HG03103 (cell line): ENCODE measurements at regions not wholly inside any gene's neighbourhood (a gene's known extent, or its start where the extent isn't known, plus 50 kb on each side); places are given as distances from the start of the nearest gene placed in this dataset.
A peak's percentile ranks its signal among the peaks of the same experiment; 100 is the strongest.

Experiments
- ATAC-seq: cut with Tn5 transposase; IDR thresholded peaks from one replicate; pipeline ENCODE4 v1.9.1; 2021; ENCODE audit warnings: low read depth; ENCODE audit not compliant: unreplicated experiment

DNA sequence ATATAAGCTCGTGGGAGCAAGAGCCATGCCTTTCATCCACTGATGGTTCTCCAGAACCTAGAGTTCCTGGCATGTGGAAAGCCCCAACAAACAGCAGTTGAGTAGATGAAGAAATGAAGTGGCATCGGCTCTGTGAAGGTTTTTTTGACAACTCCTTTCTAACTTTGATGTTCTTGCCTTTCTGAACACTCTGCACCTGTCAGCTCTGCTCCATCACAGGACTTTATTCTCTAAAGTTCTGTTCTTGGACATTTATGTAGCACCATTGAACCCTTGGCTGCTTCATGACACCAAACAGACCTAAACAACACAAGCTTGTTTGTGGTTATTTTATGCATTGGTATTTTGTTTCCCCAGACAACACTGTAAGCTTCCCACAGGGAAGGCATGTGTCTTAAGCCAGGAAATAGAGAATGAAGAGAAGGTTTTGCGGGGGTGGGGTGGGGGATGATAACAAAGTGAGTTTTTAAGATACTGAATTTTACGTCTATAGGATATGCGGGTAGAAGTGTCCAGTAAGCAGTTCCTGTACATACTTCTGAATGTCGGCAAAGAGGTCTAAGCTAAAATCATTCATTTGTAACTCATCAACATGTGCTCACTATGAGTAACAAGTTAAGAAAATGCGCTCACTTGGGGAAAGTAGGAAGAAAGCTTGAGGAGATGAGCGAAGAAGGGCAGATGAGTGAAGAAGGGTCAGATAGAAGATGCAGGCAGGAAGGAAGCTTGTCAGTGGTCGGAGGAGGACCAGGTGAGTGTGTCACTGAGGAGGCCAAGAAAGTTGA lies 146.0 kb upstream of the PLEKHG7 start:
- ATAC-seq = no peak

- no peak for ATAC-seq
Measured at GRCh38 chr12:92556141-92556540, 146.6 kb upstream of the PLEKHG7 start.

DNA sequence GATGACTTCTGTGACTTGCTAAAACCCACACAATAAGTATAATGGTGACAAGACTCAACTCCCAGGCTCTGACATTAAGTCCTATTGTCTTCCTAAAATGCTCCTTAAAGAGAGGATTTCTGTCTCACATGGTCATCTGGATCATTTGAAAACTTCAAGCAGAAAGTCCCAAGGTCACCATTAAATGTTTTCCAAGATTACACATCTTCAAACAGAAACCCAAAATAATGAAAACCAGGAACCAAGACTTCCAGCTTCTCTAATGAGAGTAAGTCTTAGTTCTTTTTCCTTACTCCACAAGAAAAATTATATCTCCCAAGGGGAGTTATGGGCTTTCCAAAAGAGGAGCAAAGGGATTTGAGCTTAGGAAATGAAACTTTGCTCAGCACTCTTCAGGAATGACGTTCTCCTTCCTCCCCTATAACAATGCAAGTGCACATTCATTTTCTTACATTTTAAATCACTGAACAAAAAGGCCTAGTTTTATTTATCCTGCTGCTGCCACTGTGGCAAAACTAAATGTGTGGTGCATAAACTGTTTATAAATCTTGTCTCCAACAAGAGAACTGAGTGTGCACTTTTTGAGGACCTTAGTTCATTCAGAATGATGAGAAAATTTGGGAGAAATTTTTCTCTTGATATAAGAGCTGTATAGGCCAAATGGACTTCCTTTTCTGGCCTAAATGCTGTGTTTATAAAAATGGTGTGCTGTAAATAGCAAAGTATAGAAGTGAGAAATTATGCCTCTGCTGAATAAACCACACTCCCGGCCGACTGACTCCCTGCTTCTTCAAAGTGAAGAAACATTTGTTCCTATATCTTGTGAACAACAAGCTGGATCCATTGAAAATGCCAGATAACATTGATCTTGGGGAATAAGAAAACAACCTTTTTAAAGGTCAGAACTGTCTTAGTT lies 148.4 kb upstream of the PLEKHG7 start:
- ATAC-seq = no peak

GRCh38 chr12:92553389-92553788 lies 149.4 kb upstream of the PLEKHG7 start:
- ATAC-seq = no peak

GRCh38 chr12:92552412-92553108 lies 150.2 kb upstream of the PLEKHG7 start:
- ATAC-seq = no peak

- peak; percentile 59 for ATAC-seq
Measured at GRCh38 chr12:92551853-92552397, 150.9 kb upstream of the PLEKHG7 start.

DNA sequence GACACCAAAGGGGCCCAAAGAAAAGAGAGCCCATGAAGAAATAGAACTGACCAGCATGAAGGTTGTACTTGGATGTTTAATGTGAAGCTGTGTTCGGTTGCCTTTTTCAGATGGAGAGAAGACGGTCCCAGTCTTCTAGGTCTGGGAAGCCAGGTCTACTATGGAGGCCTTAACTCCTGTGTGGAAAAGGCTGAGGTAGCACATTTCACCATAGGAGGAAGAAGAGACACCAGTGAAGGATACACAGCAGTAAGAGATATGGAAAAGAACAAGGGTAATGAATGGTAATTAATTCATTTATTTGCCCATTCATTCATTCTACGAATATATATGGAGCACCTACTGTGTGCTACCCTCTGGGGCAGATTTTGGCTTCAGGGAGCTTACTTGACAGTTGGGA lies 151.6 kb upstream of the PLEKHG7 start:
- no peak for ATAC-seq

- ATAC-seq = no peak
Measured at GRCh38 chr12:92550661-92551060, 152.1 kb upstream of the PLEKHG7 start.

GRCh38 chr12:92550254-92550653 lies 152.5 kb upstream of the PLEKHG7 start:
- ATAC-seq = no peak

- ATAC-seq = no peak
Measured at GRCh38 chr12:92549516-92549915, 153.3 kb upstream of the PLEKHG7 start.

DNA sequence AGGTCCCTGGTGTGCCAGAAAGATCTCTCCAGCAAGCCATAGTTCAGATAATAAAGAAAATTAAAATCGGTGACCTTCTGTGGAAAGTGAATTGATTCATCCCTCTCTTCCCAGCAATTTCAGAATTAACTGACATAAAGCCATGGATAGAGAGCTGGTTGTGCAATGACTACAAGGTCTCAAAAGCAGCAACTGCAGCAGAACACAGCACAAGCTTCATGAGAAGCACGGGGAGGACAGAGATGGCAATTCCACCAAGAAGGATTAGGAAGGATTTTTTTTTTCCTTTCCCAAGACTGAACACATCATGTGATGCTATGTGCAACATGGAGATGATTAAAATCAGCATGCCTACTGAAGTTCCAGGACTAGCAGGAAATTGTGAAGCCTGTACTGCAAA lies 154.9 kb upstream of the PLEKHG7 start:
- ATAC-seq = no peak

GRCh38 chr12:92547420-92547819 lies 155.4 kb upstream of the PLEKHG7 start:
- no peak for ATAC-seq

DNA sequence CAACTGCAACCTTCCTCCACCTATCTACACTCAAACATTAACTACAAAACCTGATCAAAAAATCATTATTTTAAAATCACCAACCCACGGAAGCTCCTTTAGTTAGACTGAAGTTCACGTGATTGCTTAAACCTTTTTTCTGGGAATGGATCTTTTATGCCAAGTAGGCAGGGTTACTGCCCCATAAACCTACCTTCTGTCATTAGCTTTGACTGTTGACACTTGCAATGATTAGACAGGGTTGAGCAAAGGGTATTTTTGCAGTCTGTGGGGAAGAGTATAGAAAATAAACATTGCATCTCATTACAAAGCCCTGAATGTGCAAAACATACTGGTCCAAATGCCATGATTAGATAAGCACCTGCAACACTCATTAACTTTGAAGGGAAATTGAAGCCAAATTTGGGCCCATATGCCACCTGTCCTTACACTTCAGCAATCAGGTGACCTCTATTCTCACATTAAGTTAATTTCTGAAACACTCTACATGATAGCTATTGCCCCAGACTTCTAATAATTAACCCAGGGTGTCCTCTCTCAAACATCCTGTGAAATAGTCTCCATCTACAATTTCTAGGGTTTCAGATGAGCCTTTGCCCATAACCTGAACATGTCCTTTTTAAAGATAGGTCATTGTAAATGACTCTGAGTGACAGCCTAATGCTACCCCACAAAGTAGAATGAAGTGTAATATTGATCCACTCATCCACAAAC lies 156.0 kb upstream of the PLEKHG7 start:
- ATAC-seq = peak; percentile 30

DNA sequence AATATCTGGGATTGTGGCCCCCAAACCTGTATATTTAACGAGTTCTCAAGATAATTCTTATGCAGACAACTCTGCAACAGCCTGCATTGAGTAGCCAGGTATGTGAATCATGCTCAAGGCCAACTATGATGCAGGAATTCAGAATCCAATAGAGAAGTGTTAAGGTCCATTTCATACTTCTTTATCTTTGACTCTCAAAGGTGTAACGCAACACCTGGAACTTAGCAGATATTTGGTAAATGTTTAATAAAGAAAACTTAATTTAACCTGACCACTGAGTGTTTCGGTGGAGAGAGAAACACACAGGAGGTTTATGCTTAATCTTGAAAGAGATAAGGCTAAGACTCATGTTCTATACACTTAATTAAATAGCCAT lies 156.5 kb upstream of the PLEKHG7 start:
- ATAC-seq = no peak

DNA sequence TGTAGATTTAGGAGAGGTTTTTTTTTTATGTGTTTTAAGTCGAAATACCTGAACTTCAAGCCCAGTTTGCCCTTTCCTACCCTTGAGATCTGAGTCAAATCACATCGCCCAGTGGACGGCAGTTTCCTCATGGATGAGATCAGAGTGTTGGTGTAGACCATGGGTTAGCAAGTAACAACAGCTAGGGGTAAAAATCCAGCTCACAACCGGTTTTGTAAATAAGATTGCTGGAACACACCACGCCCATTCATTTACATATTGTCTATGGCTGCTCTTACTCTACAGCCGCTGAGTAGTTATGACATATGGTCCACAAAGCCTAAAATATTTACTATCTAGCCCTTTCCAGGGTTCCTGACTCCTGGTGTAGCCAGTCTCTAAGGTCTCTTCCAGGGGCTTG lies 158.5 kb upstream of the PLEKHG7 start:
- ATAC-seq = no peak

DNA sequence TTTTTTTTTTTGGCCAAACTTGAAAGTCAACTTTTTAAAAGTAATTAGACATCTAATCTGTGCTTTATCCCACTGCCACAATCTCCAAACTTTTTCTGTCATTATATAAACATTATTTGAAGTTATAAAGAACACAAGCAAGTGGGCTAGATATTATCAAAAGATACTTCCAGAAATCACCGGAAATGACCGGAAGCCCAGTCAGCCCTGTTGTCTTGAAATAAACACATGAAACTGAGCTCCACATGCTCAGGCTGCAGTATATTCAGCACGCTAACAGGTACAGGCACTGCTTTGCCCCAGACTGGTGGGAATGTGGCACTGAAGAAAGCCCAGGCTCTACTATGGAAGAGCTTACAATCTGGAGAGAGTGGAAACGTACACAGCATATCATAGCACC lies 158.9 kb upstream of the PLEKHG7 start:
- ATAC-seq = no peak

DNA sequence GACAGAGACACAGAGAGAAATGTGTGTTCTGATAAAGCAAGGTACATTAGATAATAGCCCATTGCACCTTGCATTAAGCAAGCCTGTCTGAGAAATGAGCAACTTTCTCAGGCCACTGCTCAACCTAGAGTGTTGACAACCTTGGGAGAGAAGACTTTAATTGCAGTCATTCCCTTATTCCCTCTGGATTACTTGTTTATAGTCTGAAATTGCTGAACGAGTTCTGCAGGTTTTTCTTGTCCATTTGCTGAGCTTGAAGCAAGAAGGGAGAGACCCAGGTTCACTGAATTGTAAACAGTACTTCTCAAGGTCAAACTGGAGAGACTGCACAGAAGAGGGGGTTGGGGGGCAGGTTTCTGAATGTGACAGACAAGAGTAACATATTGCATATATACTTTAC lies 159.4 kb upstream of the PLEKHG7 start:
- ATAC-seq = no peak

DNA sequence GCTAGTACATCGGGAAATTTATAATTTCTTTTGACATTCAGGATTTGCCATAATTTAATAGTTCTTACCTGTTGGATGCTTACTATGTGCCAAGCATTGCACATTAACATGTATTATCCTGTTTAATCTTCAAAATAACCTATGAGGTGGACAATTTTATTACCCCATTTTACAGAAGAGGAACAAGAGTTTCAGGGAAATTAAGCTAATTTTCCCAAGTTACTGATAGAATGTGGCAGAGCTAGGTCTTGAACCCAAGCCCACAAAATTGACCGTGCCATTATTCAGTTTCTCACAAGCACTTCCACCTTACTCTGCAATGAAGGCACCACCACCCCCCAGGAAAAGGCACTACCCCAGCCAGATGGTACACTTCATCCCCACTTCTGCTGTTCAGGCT lies 161.1 kb upstream of the PLEKHG7 start:
- ATAC-seq = no peak

DNA sequence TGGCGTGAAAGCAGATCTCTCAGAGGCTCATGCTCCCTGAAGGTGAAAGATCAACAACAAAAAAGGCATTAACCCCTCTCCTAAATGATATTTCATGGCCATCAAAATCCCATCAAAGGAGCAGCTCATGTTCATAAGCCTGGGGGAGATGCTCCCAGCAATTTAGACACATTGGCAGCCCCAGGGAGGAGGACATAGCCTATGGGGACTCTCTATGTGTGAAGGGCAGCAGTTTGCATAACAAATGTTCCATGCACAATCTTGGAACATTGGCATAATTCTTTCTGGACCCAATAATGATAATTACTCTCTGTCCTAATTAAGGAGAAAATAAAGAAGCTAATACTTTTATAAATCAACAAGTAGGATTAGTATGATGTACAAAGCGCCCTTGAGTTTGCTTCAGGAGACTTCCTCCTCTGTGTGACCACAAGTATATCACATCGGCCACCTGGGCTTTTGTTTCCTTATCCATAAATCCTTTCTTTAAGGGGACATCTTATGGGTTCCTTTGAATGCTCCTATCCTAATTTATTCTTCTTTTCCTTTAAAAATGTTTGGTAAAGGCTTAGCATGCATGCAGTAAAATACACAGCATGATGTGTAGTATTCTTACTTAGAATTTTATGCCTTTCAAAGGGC lies 161.9 kb upstream of the PLEKHG7 start:
- no peak for ATAC-seq
